Posterior vena cava (tissue), 2 donors: ENCODE measurements at regions not wholly inside any gene's neighbourhood (a gene's known extent, or its start where the extent isn't known, plus 50 kb on each side); places are given as distances from the start of the nearest gene placed in this dataset.

Experiments
- DNase-seq: peaks from one replicate; pipeline ENCODE4 v3.0.0-alpha.2; 2020; ENCODE audit warnings: low spot score
- intact Hi-C, 2 donors: fragments of 100-400 bp; cut with DNase I; formaldehyde crosslinking; loops; one replicate each; pipeline versions ENCODE4 v1.14.1 to v1.14.2; 2022 to 2023
- donor health status: DM: yes; HTN: yes; CAD: no.
- donor health status: DM: yes; HTN: yes; CAD: no.

GRCh38 chr4:66688674-66689073 is 856.6 kb downstream of the CENPC start:
- intact Hi-C loops = no loop called here
- DNase-seq = no peak

GRCh38 chr4:66687459-66687858 is 857.8 kb downstream of the CENPC start:
- intact Hi-C loops = no loop called here
- no peak for DNase-seq

DNA sequence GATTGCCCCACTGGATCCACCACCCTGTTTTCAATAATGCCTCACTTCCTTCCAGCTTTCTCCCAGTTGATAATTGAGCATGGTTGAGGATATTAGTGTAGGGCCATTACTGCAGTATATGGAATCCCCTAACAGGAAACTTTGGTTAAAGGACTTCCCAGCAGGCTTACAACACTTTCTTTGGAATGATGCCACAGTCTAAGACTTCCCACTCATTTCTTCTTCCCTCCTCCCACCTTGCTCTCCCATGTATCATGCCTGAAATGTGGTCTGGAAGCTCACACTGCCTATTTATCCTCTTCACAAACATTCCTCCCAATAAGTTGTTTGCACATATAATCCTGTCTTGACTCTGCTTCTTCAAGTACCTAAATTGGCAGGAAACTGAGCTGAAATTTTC is 863.3 kb downstream of the CENPC start:
- no peak for DNase-seq
- intact Hi-C loops = no loop called here

GRCh38 chr4:66667249-66667648 is 878.1 kb downstream of the CENPC start:
- intact Hi-C loops = no loop called here
- no peak for DNase-seq

DNA sequence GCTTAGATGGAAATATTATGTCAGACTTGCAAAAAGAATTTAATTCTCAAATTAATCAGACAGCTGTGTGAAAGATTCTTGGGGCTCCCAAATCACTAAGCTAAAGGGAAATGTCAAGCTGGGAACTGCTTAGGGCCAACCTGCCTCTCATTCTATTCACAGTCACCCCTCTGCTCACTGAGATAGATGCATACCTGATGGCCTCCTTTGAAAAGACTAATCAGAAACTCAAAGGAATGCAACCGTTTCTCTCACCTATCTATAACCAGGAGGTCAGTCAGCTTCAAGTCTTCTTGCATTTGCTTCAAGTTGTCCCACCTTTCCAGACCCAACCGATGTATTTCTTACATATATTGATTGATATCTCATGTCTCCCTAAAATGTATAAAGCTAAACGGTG is 882.7 kb downstream of the CENPC start:
- DNase-seq = no peak
- intact Hi-C loops = no loop called here

GRCh38 chr4:66658809-66659208 is 886.5 kb downstream of the CENPC start:
- intact Hi-C loops = no loop called here

GRCh38 chr4:66655505-66655904 is 889.8 kb downstream of the CENPC start:
- intact Hi-C loops = no loop called here
- DNase-seq = no peak

More at GRCh38 chr4:66658809-66659208, 886.5 kb downstream of the CENPC start:
- DNase-seq = no peak

DNA sequence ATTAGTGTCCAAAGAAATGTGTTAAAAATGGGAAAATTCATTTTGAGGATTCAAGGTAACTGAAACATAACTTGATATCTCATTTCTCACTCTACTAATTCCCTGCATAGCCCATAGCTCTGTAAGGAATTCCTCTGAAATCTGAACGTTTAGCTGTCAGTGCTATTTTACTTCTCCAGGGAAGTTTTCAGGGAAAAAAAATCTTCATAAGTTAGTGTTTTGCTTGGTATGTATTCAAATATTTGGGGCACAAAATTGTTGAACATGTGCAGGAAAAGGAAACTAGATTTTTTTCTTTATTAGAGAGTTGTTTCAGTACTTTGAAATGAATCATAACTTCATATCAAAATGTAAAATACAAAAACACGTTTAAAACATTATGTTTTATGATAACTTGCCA is 891.4 kb downstream of the CENPC start:
- no peak for DNase-seq
- intact Hi-C loops = no loop called here

DNA sequence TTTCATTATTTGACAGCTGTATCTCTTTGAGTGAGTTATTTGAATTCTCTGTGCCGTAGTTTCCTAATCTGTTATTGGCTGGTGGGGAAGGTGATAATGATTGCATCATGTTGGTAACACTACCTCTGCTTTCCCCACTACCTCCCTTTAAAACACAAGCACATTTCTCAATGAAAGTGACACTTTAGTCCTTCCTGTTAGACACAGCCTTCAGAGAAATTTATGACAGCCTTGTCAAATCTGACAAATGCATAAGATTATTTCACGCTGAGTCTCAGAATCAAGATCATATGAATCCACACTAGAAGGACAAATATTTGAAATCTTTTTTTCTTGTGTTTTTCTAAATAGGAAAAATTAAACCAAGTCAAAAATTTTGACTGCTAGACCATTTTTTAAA is 896.1 kb downstream of the CENPC start:
- DNase-seq = no peak
- intact Hi-C loops = no loop called here

DNA sequence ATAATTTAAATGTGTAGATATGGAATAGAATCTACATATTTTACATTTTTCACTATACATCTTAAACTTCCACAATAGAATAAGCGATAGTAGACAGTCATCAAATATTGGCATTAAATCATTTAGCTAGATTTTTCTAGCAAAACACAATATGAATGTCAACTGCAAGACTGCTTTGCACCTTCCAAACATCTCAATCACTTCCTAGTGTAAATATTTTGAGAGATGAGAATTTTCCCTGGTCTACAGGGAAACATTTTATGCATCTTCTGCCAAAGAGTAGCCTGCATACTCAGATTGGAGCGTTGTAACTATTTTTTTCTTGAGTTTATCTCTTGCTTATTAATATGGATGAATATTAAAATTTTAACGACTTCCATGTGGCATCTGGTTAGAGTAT is 897.4 kb downstream of the CENPC start:
- no peak for DNase-seq
- intact Hi-C loops = no loop called here

- intact Hi-C loops = no loop called here
- no peak for DNase-seq
Observed at GRCh38 chr4:66647476-66647875, 897.8 kb downstream of the CENPC start.

DNA sequence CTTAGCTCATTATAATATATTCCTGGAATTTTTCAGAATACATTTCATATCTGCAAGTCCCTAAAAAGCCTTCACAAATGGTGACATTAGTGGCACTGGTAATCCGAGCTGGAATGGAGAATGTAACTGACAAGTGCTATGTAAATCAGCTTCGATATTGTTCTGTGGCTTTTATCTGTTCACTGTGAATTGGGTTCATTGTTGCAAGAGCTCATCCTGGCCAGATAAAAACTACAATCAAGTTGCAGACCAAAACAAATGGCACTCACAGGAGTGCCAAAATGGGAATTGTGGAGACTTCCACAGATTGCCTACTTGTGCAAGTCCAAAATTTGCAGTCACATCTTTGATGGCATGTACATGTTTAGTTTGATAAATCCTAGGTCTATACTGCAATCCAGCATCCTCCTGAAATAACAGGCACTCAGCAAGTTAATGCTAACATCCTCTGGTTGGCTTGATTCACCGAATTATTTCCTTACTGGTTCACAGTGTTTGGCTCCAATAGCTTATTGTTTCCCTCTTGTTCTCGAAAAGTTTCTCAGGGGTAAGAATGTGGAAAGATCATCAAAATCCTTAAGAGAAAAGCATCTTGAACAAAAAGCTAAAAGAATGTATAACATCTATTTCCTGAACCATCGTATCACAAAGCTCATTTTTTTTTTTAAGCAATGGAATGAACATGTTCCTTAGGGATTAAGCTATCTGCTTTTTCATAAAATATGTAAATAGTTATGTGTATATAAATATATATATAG is 904.9 kb downstream of the CENPC start:
- intact Hi-C loops = no loop called here
- no peak for DNase-seq

- intact Hi-C loops = no loop called here
- DNase-seq = no peak
Observed at GRCh38 chr4:66639361-66639760, 905.9 kb downstream of the CENPC start.

DNA sequence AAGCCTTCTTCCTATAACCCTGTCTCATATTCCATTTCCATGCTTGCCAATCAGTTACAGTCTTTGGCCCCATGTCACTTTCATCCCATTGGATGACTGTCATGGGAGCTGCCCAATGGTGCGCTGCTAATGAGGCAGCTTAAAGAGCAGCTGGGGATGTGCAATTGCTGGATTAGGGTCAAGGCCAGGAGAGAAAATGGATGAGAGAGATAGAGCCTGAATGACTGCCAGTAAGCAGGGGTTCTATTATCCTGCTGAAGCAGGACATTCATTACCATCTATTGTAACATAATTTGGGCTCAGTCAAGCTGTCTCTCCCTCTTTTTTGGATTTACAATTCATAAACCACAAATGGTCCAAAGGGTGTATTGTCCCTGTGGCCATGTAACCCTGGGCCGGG is 909.0 kb downstream of the CENPC start:
- intact Hi-C loops = no loop called here

GRCh38 chr4:66633477-66633876 is 911.8 kb downstream of the CENPC start:
- intact Hi-C loops = no loop called here
- no peak for DNase-seq

More for the DNA sequence above, 909.0 kb downstream of the CENPC start:
- no peak for DNase-seq

GRCh38 chr4:66629927-66630326 is 915.4 kb downstream of the CENPC start:
- no peak for DNase-seq
- intact Hi-C loops = no loop called here

DNA sequence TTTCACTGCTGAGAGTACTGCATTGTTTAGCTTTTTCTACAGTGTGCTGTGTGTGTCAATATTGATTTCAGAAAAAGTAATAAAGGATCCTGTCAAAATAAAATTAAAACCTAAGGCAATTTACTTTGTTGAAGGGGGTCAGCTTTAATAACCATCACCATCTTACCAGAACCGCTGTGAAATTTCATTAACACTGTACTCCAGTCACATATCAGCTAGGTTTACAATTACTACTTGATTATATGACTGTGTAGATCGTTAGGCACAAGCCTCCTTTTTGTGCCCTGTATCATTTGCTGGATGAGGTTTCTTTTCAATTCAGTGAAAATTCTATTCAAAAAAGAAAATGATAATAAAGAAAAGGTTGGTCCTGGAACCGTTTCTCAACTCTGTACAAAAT is 917.2 kb downstream of the CENPC start:
- DNase-seq = no peak
- intact Hi-C loops = no loop called here

DNA sequence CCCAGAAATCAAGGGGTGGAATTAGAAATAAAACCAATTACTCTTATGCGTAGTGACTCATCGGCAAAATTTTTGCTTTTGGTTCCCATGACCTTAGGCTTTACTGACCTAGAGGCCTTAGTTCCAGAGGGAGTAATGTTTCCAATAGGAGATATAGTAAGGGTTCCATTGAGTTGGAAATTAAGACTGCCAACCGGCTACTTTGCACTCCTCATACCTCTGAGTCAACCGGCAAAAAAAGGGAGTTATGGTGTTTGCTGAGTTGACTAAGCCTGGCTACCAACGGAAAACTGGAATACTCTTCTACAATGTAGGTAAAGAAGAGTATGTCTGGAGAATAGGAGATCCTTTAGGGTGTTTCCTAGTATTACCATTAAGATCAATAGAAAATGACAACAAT is 919.8 kb downstream of the CENPC start:
- intact Hi-C loops = no loop called here

GRCh38 chr4:66613591-66613990 is 931.7 kb downstream of the CENPC start:
- intact Hi-C loops = no loop called here
- DNase-seq = no peak

More for the DNA sequence above, 919.8 kb downstream of the CENPC start:
- no peak for DNase-seq

- DNase-seq = no peak
- intact Hi-C loops = no loop called here
Observed at GRCh38 chr4:66609014-66609413, 936.3 kb downstream of the CENPC start.

DNA sequence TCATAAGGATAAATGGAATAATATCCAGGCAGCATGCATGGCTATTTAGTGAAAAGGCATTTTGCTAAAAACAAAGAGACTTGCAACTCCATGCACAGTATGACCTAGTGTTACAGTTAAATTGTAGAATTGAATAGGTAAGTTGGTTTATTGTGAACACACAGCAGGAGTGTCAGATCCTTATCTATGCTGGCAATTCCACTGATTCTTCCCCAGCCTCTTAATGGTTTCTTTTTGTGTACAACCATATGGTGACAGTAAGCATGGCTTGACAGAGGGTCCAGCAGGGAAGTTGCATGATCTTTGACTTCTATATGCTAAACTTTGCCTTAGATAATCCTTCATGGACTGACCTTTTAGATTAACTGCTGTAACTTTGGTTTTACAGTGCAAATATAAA is 936.6 kb upstream of the EPHA5 start:
- intact Hi-C loops = no loop called here
- no peak for DNase-seq

- intact Hi-C loops = no loop called here
Observed at GRCh38 chr4:66606215-66606614, 935.9 kb upstream of the EPHA5 start.

More at GRCh38 chr4:66606215-66606614, 935.9 kb upstream of the EPHA5 start:
- DNase-seq = no peak
